ENCODE measurements at regions not wholly inside any gene's neighbourhood (a gene's known extent, or its start where the extent isn't known, plus 50 kb on each side); places are given as distances from the start of the nearest gene placed in this dataset.
"Not testable (repeated sequence)": the region's sequence is repeated elsewhere in the genome, so short reads cannot be mapped to it uniquely, and the experiment has no call there.

GRCh38 chr12:88895634-88896033, 315.4 kb upstream of the KITLG start:
- no peaks in the 10 kb centered on the region for H4K20me1 ChIP-seq (ENCODE audit: control insufficient read depth, extremely low read depth, insufficient read depth, low read length)
- H3K9ac ChIP-seq (ENCODE audit: control insufficient read depth, extremely low read depth, insufficient read depth, low read length): no peak overlapping the region
- DNase-seq (ENCODE audit: low read depth, low spot score) (no peak), FAIRE-seq (no peak)
- no peaks in the 10 kb centered on the region for H3K9me3 ChIP-seq (ENCODE audit: control insufficient read depth, low read depth, low read length)
- no peak overlapping the region for H2AFZ ChIP-seq (ENCODE audit: control insufficient read depth, low read length)
- TF ChIP-seq EZH2 (IDR thresholded peaks at IDR 0.05; ENCODE audit: low read length) (no peak), CTCF (optimal IDR thresholded peaks at IDR 0.05 in 1 of 3, IDR thresholded peaks at IDR 0.05 in 1 of 3, conservative IDR thresholded peaks at IDR 0.05 in 1 of 3; ENCODE audit: extremely low read depth in 1 of 3, insufficient read depth in 2 of 3, low read length in 3 of 3) (no peak)
- H3K9me1 ChIP-seq (ENCODE audit: control insufficient read depth, extremely low read depth, insufficient read depth, low read length): no peaks in the 10 kb centered on the region
- no peak overlapping the region for H3K27ac ChIP-seq (ENCODE audit: control insufficient read depth, insufficient read depth, low read length)
- no peak overlapping the region for H3K4me3 ChIP-seq (ENCODE audit: control insufficient read depth in 2 of 3, extremely low read depth in 1 of 3, insufficient read depth in 2 of 3, low read depth in 1 of 3, low read length in 3 of 3)
- no peaks in the 10 kb centered on the region for H3K4me1 ChIP-seq (ENCODE audit: control insufficient read depth, extremely low read depth, insufficient read depth, low read length)
- dilution Hi-C loops (cut with MboI; ENCODE audit: extremely low pct_ligation_motif_present, low sequenced_read_pairs): no loop called here
- H3K27me3 ChIP-seq (ENCODE audit: control insufficient read depth, extremely low read depth, insufficient read depth, low read length): no peaks in the 10 kb centered on the region
- H3K79me2 ChIP-seq (ENCODE audit: control insufficient read depth, insufficient read depth, low read length): no peaks in the 10 kb centered on the region
- H3K4me2 ChIP-seq (ENCODE audit: control insufficient read depth, extremely low read depth, insufficient read depth, low read depth, low read length): no peak overlapping the region
- H3K36me3 ChIP-seq (ENCODE audit: control insufficient read depth in 2 of 2, extremely low read depth in 1 of 2, insufficient read depth in 2 of 2, low read length in 2 of 2): no peaks in the 10 kb centered on the region

- Histone ChIP-seq H3K4me3 (ENCODE audit: control insufficient read depth in 2 of 3, extremely low read depth in 1 of 3, insufficient read depth in 2 of 3, low read depth in 1 of 3, low read length in 3 of 3) (no peak overlapping the region), H3K9ac (ENCODE audit: control insufficient read depth, extremely low read depth, insufficient read depth, low read length) (no peak overlapping the region), H3K4me1 (ENCODE audit: control insufficient read depth, extremely low read depth, insufficient read depth, low read length) (no peaks in the 10 kb centered on the region), H2AFZ (ENCODE audit: control insufficient read depth, low read length) (no peak overlapping the region), H3K79me2 (ENCODE audit: control insufficient read depth, insufficient read depth, low read length) (no peaks in the 10 kb centered on the region), H3K27me3 (ENCODE audit: control insufficient read depth, extremely low read depth, insufficient read depth, low read length) (no peaks in the 10 kb centered on the region), H3K9me3 (ENCODE audit: control insufficient read depth, low read depth, low read length) (no peaks in the 10 kb centered on the region), H3K36me3 (ENCODE audit: control insufficient read depth in 2 of 2, extremely low read depth in 1 of 2, insufficient read depth in 2 of 2, low read length in 2 of 2) (no peaks in the 10 kb centered on the region), H4K20me1 (ENCODE audit: control insufficient read depth, extremely low read depth, insufficient read depth, low read length) (no peaks in the 10 kb centered on the region), H3K4me2 (ENCODE audit: control insufficient read depth, extremely low read depth, insufficient read depth, low read depth, low read length) (no peak overlapping the region), H3K27ac (ENCODE audit: control insufficient read depth, insufficient read depth, low read length) (no peak overlapping the region), H3K9me1 (ENCODE audit: control insufficient read depth, extremely low read depth, insufficient read depth, low read length) (no peaks in the 10 kb centered on the region)
- TF ChIP-seq EZH2 (IDR thresholded peaks at IDR 0.05; ENCODE audit: low read length) (no peak), CTCF (optimal IDR thresholded peaks at IDR 0.05 in 1 of 3, IDR thresholded peaks at IDR 0.05 in 1 of 3, conservative IDR thresholded peaks at IDR 0.05 in 1 of 3; ENCODE audit: extremely low read depth in 1 of 3, insufficient read depth in 2 of 3, low read length in 3 of 3) (no peak)
- no peak for FAIRE-seq
- DNase-seq (ENCODE audit: low read depth, low spot score): no peak
- dilution Hi-C loops (cut with MboI; ENCODE audit: extremely low pct_ligation_motif_present, low sequenced_read_pairs): no loop called here
Measured at GRCh38 chr12:88893801-88894200, 313.5 kb upstream of the KITLG start.

GRCh38 chr12:88891434-88891833, 311.2 kb upstream of the KITLG start:
- H3K9ac ChIP-seq (ENCODE audit: control insufficient read depth, extremely low read depth, insufficient read depth, low read length); H3K79me2 ChIP-seq (ENCODE audit: control insufficient read depth, insufficient read depth, low read length); H3K9me3 ChIP-seq (ENCODE audit: control insufficient read depth, low read depth, low read length); H2AFZ ChIP-seq (ENCODE audit: control insufficient read depth, low read length); H3K27ac ChIP-seq (ENCODE audit: control insufficient read depth, insufficient read depth, low read length); H3K4me3 ChIP-seq (ENCODE audit: control insufficient read depth in 2 of 3, extremely low read depth in 1 of 3, insufficient read depth in 2 of 3, low read depth in 1 of 3, low read length in 3 of 3); H3K36me3 ChIP-seq (ENCODE audit: control insufficient read depth in 2 of 2, extremely low read depth in 1 of 2, insufficient read depth in 2 of 2, low read length in 2 of 2); DNase-seq (ENCODE audit: low read depth, low spot score); dilution Hi-C loops (cut with MboI; ENCODE audit: extremely low pct_ligation_motif_present, low sequenced_read_pairs); H4K20me1 ChIP-seq (ENCODE audit: control insufficient read depth, extremely low read depth, insufficient read depth, low read length); FAIRE-seq; H3K4me1 ChIP-seq (ENCODE audit: control insufficient read depth, extremely low read depth, insufficient read depth, low read length); H3K4me2 ChIP-seq (ENCODE audit: control insufficient read depth, extremely low read depth, insufficient read depth, low read depth, low read length); H3K27me3 ChIP-seq (ENCODE audit: control insufficient read depth, extremely low read depth, insufficient read depth, low read length); H3K9me1 ChIP-seq (ENCODE audit: control insufficient read depth, extremely low read depth, insufficient read depth, low read length): not testable (repeated sequence)
